SK-N-SH treated with all-trans-retinoic acid at 6 μM for 48 hours (cell line): ENCODE measurements at regions not wholly inside any gene's neighbourhood (a gene's known extent, or its start where the extent isn't known, plus 50 kb on each side); places are given as distances from the start of the nearest gene placed in this dataset.

Source experiments
- ATAC-seq: fragments of 200-7000 bp; cut with Tn5 transposase; 3 replicates; pipeline ENCODE4 v1.9.1; 2020; ENCODE audit warnings: mild to moderate bottlenecking, moderate library complexity
- ARNTL ChIP-seq: fragments of 450-650 bp; formaldehyde crosslinking; IDR thresholded peaks from 2 replicates; pipeline ENCODE4 v1.5.0; 2020; ENCODE audit warnings: low read depth, mild to moderate bottlenecking, moderate library complexity, borderline replicate concordance
- BACH2 ChIP-seq: fragments of 250-450 bp; sonication (Bioruptor Pico); IDR thresholded peaks from 2 replicates; pipeline ENCODE4 v1.9.0; 2021; ENCODE audit warnings: mild to moderate bottlenecking, borderline replicate concordance
- ESRRG ChIP-seq: fragments of 250-450 bp; sonication (Bioruptor Pico); IDR thresholded peaks from 2 replicates; pipeline ENCODE4 v1.6.1; 2021; ENCODE audit warnings: mild to moderate bottlenecking
- OSR1 ChIP-seq: fragments of 250-450 bp; sonication (Bioruptor Pico); IDR thresholded peaks from 2 replicates; pipeline ENCODE4 v1.8.0; 2022; ENCODE audit warnings: moderate library complexity, mild to moderate bottlenecking, inconsistent platforms
- PATZ1 ChIP-seq: fragments of 250-450 bp; sonication (Bioruptor Pico); IDR thresholded peaks from 2 replicates; pipeline ENCODE4 v1.8.0; 2020; ENCODE audit warnings: mild to moderate bottlenecking, moderate library complexity, borderline replicate concordance
- SNAI2 ChIP-seq: fragments of 250-450 bp; sonication (Bioruptor Pico); IDR thresholded peaks from 2 replicates; pipeline ENCODE4 v1.5.0; 2020; ENCODE audit warnings: mild to moderate bottlenecking, moderate library complexity
- TCF4 ChIP-seq: fragments of 250-450 bp; sonication (Bioruptor Pico); IDR thresholded peaks from 2 replicates; pipeline ENCODE4 v1.8.0; 2021; ENCODE audit warnings: mild to moderate bottlenecking, moderate library complexity, borderline replicate concordance
- TOX ChIP-seq: fragments of 250-450 bp; sonication (Bioruptor Pico); IDR thresholded peaks from 2 replicates; pipeline ENCODE4 v1.8.0; 2021; ENCODE audit warnings: mild to moderate bottlenecking, moderate library complexity, borderline replicate concordance
- ZFP3 ChIP-seq: fragments of 250-450 bp; sonication (Bioruptor Pico); IDR thresholded peaks from 2 replicates; pipeline ENCODE4 v1.5.0; 2020; ENCODE audit warnings: mild to moderate bottlenecking, moderate library complexity
- ZFP30 ChIP-seq: fragments of 450-650 bp; formaldehyde crosslinking; IDR thresholded peaks from 2 replicates; pipeline ENCODE4 v1.5.0; 2022; ENCODE audit warnings: mild to moderate bottlenecking, moderate library complexity
- ZNF70 ChIP-seq: fragments of 450-650 bp; formaldehyde crosslinking; IDR thresholded peaks from 2 replicates; pipeline ENCODE4 v1.5.0; 2020; ENCODE audit warnings: mild to moderate bottlenecking, moderate library complexity
- ZNF8 ChIP-seq: fragments of 450-650 bp; formaldehyde crosslinking; IDR thresholded peaks from 2 replicates; pipeline ENCODE4 v1.5.0; 2020; ENCODE audit warnings: mild to moderate bottlenecking, moderate library complexity
- TF ChIP-seq, protein P1 (sequence below): fragments of 250-450 bp; sonication (Bioruptor Pico); IDR thresholded peaks from 2 replicates; pipeline ENCODE4 v1.5.1; 2020; ENCODE audit warnings: low read depth, mild to moderate bottlenecking, moderate library complexity
- TF ChIP-seq, protein P2 (sequence below): fragments of 250-450 bp; sonication (Bioruptor Pico); IDR thresholded peaks from 2 replicates; pipeline ENCODE4 v1.5.0; 2020; ENCODE audit warnings: mild to moderate bottlenecking, moderate library complexity
- TF ChIP-seq, protein P3 (sequence below): fragments of 250-450 bp; sonication (Bioruptor Pico); IDR thresholded peaks from 2 replicates; pipeline ENCODE4 v1.5.1; 2021; ENCODE audit warnings: mild to moderate bottlenecking, moderate library complexity

DNA sequence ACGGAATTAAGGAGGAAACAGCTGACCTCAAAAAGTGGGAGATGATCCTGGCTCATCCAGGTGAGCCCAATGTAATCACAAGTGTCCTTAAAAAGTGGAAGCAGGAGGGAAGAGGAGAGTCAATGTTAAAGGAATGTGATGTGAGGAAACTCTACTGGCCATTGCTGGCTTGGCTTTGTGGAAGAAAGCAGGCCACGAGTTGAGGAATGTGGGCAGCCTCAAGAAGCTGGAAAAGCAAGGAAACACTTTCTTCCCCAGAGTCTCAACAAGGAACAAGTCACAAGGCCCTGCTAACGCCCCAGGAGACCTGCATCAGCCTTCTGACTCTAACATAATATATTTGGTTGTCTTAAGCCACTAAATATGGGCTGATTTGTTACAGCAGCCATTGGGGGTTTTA lies 252.8 kb downstream of the PSAT1 start:
- TF ChIP-seq ZNF70 (no peak), ARNTL (CRISPR knock-in tag) (no peak), TCF4 (CRISPR knock-in tag) (no peak), PATZ1 (CRISPR knock-in tag) (no peak), ZFP30 (CRISPR knock-in tag) (no peak), ZNF8 (no peak), ESRRG (CRISPR knock-in tag) (no peak), TOX (no peak)
- TF ChIP-seq, protein P1, sequence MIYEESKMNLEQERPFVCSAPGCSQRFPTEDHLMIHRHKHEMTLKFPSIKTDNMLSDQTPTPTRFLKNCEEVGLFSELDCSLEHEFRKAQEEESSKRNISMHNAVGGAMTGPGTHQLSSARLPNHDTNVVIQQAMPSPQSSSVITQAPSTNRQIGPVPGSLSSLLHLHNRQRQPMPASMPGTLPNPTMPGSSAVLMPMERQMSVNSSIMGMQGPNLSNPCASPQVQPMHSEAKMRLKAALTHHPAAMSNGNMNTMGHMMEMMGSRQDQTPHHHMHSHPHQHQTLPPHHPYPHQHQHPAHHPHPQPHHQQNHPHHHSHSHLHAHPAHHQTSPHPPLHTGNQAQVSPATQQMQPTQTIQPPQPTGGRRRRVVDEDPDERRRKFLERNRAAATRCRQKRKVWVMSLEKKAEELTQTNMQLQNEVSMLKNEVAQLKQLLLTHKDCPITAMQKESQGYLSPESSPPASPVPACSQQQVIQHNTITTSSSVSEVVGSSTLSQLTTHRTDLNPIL (CRISPR knock-in tag), result no peak
- TF ChIP-seq, protein P2, sequence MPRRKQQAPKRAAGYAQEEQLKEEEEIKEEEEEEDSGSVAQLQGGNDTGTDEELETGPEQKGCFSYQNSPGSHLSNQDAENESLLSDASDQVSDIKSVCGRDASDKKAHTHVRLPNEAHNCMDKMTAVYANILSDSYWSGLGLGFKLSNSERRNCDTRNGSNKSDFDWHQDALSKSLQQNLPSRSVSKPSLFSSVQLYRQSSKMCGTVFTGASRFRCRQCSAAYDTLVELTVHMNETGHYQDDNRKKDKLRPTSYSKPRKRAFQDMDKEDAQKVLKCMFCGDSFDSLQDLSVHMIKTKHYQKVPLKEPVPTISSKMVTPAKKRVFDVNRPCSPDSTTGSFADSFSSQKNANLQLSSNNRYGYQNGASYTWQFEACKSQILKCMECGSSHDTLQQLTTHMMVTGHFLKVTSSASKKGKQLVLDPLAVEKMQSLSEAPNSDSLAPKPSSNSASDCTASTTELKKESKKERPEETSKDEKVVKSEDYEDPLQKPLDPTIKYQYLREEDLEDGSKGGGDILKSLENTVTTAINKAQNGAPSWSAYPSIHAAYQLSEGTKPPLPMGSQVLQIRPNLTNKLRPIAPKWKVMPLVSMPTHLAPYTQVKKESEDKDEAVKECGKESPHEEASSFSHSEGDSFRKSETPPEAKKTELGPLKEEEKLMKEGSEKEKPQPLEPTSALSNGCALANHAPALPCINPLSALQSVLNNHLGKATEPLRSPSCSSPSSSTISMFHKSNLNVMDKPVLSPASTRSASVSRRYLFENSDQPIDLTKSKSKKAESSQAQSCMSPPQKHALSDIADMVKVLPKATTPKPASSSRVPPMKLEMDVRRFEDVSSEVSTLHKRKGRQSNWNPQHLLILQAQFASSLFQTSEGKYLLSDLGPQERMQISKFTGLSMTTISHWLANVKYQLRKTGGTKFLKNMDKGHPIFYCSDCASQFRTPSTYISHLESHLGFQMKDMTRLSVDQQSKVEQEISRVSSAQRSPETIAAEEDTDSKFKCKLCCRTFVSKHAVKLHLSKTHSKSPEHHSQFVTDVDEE (CRISPR knock-in tag), result no peak
- TF ChIP-seq, protein P3, sequence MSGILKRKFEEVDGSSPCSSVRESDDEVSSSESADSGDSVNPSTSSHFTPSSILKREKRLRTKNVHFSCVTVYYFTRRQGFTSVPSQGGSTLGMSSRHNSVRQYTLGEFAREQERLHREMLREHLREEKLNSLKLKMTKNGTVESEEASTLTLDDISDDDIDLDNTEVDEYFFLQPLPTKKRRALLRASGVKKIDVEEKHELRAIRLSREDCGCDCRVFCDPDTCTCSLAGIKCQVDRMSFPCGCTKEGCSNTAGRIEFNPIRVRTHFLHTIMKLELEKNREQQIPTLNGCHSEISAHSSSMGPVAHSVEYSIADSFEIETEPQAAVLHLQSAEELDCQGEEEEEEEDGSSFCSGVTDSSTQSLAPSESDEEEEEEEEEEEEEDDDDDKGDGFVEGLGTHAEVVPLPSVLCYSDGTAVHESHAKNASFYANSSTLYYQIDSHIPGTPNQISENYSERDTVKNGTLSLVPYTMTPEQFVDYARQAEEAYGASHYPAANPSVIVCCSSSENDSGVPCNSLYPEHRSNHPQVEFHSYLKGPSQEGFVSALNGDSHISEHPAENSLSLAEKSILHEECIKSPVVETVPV, result no peak
- ATAC-seq, result no peak

GRCh38 chr9:78552802-78553201 lies 255.9 kb downstream of the PSAT1 start:
- TF ChIP-seq ZNF70, result no peak
- no peak for TF ChIP-seq OSR1 (CRISPR knock-in tag)
- TF ChIP-seq TOX, result no peak
- TF ChIP-seq ARNTL (CRISPR knock-in tag), result no peak
- TF ChIP-seq SNAI2 (CRISPR knock-in tag), result no peak
- no peak for TF ChIP-seq BACH2 (CRISPR knock-in tag)
- TF ChIP-seq ZFP3 (CRISPR knock-in tag), result no peak
- TF ChIP-seq, protein P2 (CRISPR knock-in tag), result no peak
- no peak for TF ChIP-seq TCF4 (CRISPR knock-in tag)
- no peak for TF ChIP-seq PATZ1 (CRISPR knock-in tag)
- TF ChIP-seq, protein P3, result no peak
- no peak for ATAC-seq
